Activated T-cell treated with anti-CD3 and anti-CD28 coated beads for 4 hours (primary cell): ENCODE measurements at regions not wholly inside any gene's neighbourhood (a gene's known extent, or its start where the extent isn't known, plus 50 kb on each side); places are given as distances from the start of the nearest gene placed in this dataset.

ENCODE experiments used
- DNase-seq: peaks from one replicate; pipeline ENCODE4 v3.0.0-alpha.2; 2020

GRCh38 chr11:37695283-37695682 lies 1097.2 kb upstream of the RAG2 start:
- no peak for DNase-seq

DNA sequence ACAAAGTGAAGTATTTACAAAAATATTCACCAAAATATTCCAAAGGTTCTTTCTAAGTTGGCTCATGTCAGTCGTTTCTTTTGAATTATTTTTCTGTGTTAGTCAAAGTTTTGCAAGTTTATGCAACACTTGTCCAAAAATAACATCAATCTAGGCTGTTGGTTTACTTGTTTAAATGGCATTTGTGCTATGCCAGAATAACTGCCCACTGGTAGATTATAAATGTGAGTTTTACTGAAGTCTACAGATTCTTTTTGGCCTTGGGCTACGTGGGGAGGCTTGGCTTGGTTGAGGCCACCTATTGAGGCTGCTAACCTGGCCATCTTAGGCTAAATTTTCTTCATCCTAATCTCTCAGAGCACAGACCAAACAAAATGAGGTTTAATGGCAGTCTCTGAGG lies 1091.9 kb upstream of the RAG2 start:
- no peak for DNase-seq

GRCh38 chr11:37688456-37688855 lies 1090.4 kb upstream of the RAG2 start:
- no peak for DNase-seq

- DNase-seq: no peak
These were observed 1089.1 kb upstream of the RAG2 start for GRCh38 chr11:37687130-37687529.

DNA sequence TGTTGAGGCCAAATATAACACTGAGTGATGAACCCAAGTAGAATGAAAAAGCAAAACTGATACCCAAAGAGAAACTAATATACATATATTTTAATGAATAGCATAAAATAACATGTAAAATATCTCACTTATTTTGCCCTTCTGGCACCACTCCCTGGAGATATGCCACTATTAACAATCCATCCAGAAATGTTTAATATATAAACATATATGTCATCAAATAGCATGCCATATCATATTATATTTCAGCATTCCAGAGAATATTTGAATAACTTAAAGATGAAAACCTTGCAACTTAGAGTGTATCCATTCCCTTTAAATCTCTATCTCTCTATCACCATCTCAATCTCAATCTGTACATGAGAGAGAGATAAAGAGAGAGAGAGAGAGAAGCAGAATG lies 1073.3 kb upstream of the RAG2 start:
- no peak for DNase-seq

- DNase-seq: no peak
These were observed 1068.9 kb upstream of the RAG2 start for GRCh38 chr11:37666960-37667359.

- no peak for DNase-seq
These were observed 1059.6 kb upstream of the RAG2 start for GRCh38 chr11:37657645-37658044.

GRCh38 chr11:37647767-37648166 lies 1049.7 kb upstream of the RAG2 start:
- no peak for DNase-seq

GRCh38 chr11:37643968-37644367 lies 1045.9 kb upstream of the RAG2 start:
- no peak for DNase-seq

- DNase-seq: no peak
These were observed 1044.3 kb upstream of the RAG2 start for GRCh38 chr11:37642296-37642695.

GRCh38 chr11:37632748-37633147 lies 1034.7 kb upstream of the RAG2 start:
- no peak for DNase-seq

- DNase-seq: no peak
These were observed 1032.8 kb upstream of the RAG2 start for GRCh38 chr11:37630866-37631265.

- DNase-seq: no peak
These were observed 1025.7 kb upstream of the RAG2 start for GRCh38 chr11:37623778-37624177.

DNA sequence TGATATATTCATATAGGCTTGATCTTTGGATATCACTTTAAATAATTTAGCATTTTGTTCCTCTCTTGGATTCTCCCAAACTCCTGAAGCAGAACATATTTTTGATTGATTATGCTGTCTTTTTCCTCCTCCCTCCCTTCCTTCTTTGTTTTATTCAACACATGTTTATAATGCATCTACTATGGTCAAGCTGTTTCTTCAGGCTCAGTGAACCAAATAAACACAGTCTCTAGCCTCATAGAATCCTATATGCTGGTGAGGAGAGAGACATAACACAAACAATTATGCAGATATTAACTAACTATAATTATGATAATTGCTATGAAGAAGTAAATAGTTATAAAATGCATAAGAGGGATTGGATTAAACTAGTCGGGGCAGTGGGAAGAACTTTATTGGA lies 1023.6 kb upstream of the RAG2 start:
- no peak for DNase-seq

- DNase-seq: no peak
These were observed 1018.3 kb upstream of the RAG2 start for GRCh38 chr11:37616291-37616690.

GRCh38 chr11:37613031-37613430 lies 1015.0 kb upstream of the RAG2 start:
- DNase-seq: no peak

DNA sequence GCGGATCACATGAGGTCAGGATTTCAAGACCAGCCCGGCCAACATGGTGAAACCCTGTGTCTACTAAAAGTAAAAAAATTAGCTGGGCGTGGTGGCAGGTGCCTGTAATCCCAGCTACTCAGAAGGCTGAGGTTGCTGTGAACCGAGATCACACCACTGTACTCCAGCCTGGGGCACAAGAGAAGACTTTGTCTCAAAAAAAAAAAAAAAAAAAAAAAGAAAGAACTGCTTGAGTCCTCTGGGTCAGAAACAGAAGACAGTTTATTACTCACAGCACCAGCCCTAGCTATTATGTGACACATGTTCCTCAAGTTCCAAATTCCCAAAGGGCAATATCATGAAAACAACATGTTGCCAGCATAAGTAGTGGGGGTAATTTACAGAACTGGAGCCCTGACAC lies 1014.1 kb upstream of the RAG2 start:
- no peak for DNase-seq

- DNase-seq: no peak
These were observed 1007.2 kb upstream of the RAG2 start for GRCh38 chr11:37605229-37605628.

GRCh38 chr11:37598381-37598780 lies 1000.3 kb upstream of the RAG2 start:
- DNase-seq: no peak

DNA sequence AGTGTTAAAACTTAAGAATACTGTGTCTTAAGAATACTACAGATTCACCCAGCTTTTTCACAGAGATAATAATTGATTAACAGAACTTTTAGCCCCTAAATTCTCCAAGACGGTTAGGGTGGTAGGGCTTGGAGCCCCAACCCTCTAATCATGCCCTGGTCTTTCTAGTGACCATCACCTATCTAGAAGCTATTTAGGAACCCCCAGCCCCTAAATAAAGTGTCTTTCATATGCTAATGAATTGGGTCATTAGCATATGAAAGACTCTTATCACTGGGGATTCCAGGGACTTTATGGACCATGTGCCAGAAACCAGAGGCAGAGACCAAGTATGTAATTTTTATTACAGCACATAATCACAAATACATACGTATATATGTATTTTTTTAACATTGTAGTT lies 999.7 kb upstream of the RAG2 start:
- DNase-seq: no peak

GRCh38 chr11:37595845-37596244 lies 997.8 kb upstream of the RAG2 start:
- DNase-seq: no peak

GRCh38 chr11:37574361-37574760 lies 976.3 kb upstream of the RAG2 start:
- DNase-seq: no peak

- DNase-seq: no peak
These were observed 974.6 kb upstream of the RAG2 start for GRCh38 chr11:37572491-37573171.

- no peak for DNase-seq
These were observed 973.2 kb upstream of the RAG2 start for GRCh38 chr11:37571246-37571645.

DNA sequence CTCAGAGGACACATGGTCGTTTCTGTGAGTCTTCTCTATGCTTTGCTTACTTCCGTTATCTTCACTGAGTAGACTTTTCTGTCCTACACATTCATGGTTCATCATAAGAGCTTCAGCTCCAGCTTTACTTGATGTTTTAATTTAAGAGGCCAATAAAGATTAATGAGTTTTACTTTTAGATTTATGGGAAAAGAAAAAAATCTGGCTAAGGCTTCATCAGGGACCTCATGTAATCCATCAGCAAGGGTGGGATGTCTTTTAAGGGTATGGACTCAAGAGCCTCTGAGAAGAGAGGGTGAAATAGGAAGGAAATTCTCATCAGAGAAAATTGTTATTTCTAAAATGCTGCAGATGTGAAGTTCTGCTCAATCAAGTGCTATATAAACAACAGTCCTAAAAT lies 963.0 kb upstream of the RAG2 start:
- no peak for DNase-seq

GRCh38 chr11:37560346-37560745 lies 962.3 kb upstream of the RAG2 start:
- no peak for DNase-seq
